ENCODE measurements at regions not wholly inside any gene's neighbourhood (a gene's known extent, or its start where the extent isn't known, plus 50 kb on each side); places are given as distances from the start of the nearest gene placed in this dataset.
A peak's percentile ranks its signal among the peaks of the same experiment; 100 is the strongest.

GRCh38 chr2:39547811-39548719, 111.0 kb upstream of the MAP4K3 start (continued):
- TF ChIP-seq HNF4G (IDR thresholded peaks at IDR 0.05; ENCODE audit: borderline replicate concordance, low read depth, low read length), result no peak
- no peak for TF ChIP-seq HNF4G (CRISPR knock-in tag; IDR thresholded peaks at IDR 0.05; ENCODE audit: borderline replicate concordance, low read depth)
- no peak for TF ChIP-seq BRCA1 (CRISPR knock-in tag; IDR thresholded peaks at IDR 0.05)
- TF ChIP-seq, protein P1, sequence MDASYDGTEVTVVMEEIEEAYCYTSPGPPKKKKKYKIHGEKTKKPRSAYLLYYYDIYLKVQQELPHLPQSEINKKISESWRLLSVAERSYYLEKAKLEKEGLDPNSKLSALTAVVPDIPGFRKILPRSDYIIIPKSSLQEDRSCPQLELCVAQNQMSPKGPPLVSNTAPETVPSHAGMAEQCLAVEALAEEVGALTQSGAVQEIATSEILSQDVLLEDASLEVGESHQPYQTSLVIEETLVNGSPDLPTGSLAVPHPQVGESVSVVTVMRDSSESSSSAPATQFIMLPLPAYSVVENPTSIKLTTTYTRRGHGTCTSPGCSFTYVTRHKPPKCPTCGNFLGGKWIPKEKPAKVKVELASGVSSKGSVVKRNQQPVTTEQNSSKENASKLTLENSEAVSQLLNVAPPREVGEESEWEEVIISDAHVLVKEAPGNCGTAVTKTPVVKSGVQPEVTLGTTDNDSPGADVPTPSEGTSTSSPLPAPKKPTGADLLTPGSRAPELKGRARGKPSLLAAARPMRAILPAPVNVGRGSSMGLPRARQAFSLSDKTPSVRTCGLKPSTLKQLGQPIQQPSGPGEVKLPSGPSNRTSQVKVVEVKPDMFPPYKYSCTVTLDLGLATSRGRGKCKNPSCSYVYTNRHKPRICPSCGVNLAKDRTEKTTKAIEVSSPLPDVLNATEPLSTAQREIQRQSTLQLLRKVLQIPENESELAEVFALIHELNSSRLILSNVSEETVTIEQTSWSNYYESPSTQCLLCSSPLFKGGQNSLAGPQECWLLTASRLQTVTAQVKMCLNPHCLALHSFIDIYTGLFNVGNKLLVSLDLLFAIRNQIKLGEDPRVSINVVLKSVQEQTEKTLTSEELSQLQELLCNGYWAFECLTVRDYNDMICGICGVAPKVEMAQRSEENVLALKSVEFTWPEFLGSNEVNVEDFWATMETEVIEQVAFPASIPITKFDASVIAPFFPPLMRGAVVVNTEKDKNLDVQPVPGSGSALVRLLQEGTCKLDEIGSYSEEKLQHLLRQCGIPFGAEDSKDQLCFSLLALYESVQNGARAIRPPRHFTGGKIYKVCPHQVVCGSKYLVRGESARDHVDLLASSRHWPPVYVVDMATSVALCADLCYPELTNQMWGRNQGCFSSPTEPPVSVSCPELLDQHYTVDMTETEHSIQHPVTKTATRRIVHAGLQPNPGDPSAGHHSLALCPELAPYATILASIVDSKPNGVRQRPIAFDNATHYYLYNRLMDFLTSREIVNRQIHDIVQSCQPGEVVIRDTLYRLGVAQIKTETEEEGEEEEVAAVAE (CRISPR knock-in tag; IDR thresholded peaks at IDR 0.05; ENCODE audit: borderline replicate concordance), result no peak
- TF ChIP-seq CBX1 (IDR thresholded peaks at IDR 0.05; ENCODE audit: low read depth), result no peak
- TF ChIP-seq CAMTA2 (CRISPR knock-in tag; IDR thresholded peaks at IDR 0.05; ENCODE audit: borderline replicate concordance), result no peak
- TF ChIP-seq GABPB1 (CRISPR knock-in tag; IDR thresholded peaks at IDR 0.05), result no peak
- TF ChIP-seq, protein P2, sequence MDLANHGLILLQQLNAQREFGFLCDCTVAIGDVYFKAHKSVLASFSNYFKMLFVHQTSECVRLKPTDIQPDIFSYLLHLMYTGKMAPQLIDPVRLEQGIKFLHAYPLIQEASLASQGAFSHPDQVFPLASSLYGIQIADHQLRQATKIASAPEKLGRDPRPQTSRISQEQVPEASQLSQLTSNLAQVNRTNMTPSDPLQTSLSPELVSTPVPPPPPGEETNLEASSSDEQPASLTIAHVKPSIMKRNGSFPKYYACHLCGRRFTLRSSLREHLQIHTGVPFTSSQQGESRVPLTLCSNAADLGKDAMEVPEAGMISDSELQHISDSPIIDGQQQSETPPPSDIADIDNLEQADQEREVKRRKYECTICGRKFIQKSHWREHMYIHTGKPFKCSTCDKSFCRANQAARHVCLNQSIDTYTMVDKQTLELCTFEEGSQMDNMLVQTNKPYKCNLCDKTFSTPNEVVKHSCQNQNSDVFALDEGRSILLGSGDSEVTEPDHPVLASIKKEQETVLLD (CRISPR knock-in tag; IDR thresholded peaks at IDR 0.05; ENCODE audit: low read depth), result no peak
- TF ChIP-seq, protein P3, sequence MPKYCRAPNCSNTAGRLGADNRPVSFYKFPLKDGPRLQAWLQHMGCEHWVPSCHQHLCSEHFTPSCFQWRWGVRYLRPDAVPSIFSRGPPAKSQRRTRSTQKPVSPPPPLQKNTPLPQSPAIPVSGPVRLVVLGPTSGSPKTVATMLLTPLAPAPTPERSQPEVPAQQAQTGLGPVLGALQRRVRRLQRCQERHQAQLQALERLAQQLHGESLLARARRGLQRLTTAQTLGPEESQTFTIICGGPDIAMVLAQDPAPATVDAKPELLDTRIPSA (CRISPR knock-in tag; IDR thresholded peaks at IDR 0.05; ENCODE audit: borderline replicate concordance), result no peak
- no peak for TF ChIP-seq IRF9 (CRISPR knock-in tag; IDR thresholded peaks at IDR 0.05; ENCODE audit: borderline replicate concordance)
- 0 out of 2 replicates have a peak, but pooled peaks have one; percentile 2 for TF ChIP-seq MED1 (CRISPR knock-in tag; IDR thresholded peaks at IDR 0.05)
- TF ChIP-seq HDAC2 (CRISPR knock-in tag; IDR thresholded peaks at IDR 0.05), result 0 out of 2 replicates have a peak, but pooled peaks have one; percentile 32
- no peak for TF ChIP-seq HOXA3 (CRISPR knock-in tag; IDR thresholded peaks at IDR 0.05)
- no peak for TF ChIP-seq POLR2G (IDR thresholded peaks at IDR 0.05; ENCODE audit: low read depth, low read length)
- no peak for TF ChIP-seq MEIS1 (CRISPR knock-in tag; IDR thresholded peaks at IDR 0.05; ENCODE audit: borderline replicate concordance)
- TF ChIP-seq, protein P4, sequence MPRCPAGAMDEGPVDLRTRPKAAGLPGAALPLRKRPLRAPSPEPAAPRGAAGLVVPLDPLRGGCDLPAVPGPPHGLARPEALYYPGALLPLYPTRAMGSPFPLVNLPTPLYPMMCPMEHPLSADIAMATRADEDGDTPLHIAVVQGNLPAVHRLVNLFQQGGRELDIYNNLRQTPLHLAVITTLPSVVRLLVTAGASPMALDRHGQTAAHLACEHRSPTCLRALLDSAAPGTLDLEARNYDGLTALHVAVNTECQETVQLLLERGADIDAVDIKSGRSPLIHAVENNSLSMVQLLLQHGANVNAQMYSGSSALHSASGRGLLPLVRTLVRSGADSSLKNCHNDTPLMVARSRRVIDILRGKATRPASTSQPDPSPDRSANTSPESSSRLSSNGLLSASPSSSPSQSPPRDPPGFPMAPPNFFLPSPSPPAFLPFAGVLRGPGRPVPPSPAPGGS (CRISPR knock-in tag; IDR thresholded peaks at IDR 0.05), result no peak
- TF ChIP-seq ATRX (CRISPR knock-in tag; IDR thresholded peaks at IDR 0.05; ENCODE audit: borderline replicate concordance), result no peak
- TF ChIP-seq GZF1 (CRISPR knock-in tag; IDR thresholded peaks at IDR 0.05), result no peak
- no peak for TF ChIP-seq TARDBP (CRISPR knock-in tag; IDR thresholded peaks at IDR 0.05)
- TF ChIP-seq SOX6 (IDR thresholded peaks at IDR 0.05), result no peak
- peak; percentile 9; the same call in 1 of the 2 replicates for TF ChIP-seq SOX6 (CRISPR knock-in tag; IDR thresholded peaks at IDR 0.05)
- TF ChIP-seq CEBPG (CRISPR knock-in tag; IDR thresholded peaks at IDR 0.05), result peak; percentile 40; the same call in 1 of the 2 replicates
